ENCODE measurements at regions not wholly inside any gene's neighbourhood (a gene's known extent, or its start where the extent isn't known, plus 50 kb on each side); places are given as distances from the start of the nearest gene placed in this dataset.

GRCh38 chr9:4370501-4370900, 70.6 kb upstream of the GLIS3 start:
- no peak overlapping the region for H3K23ac ChIP-seq (ENCODE audit: low read length)
- no peak overlapping the region for H3K56ac ChIP-seq (ENCODE audit: low read length)
- H3K4me2 ChIP-seq (ENCODE audit: low read length) = no peak overlapping the region
- H3K4me1 ChIP-seq (ENCODE audit: control insufficient read depth, low read depth, low read length) = no peaks in the 10 kb centered on the region
- no peak overlapping the region for H2BK5ac ChIP-seq (ENCODE audit: low read length)
- no peaks in the 10 kb centered on the region for H3K79me2 ChIP-seq (ENCODE audit: control insufficient read depth, insufficient read depth, low read length)
- H3K4ac ChIP-seq (ENCODE audit: low read depth, low read length) = no peak overlapping the region
- no peak overlapping the region for H3K27ac ChIP-seq (ENCODE audit: low read depth, low read length)
- no peak overlapping the region for H4K8ac ChIP-seq (ENCODE audit: low read depth, low read length)
- H2BK120ac ChIP-seq (ENCODE audit: low read depth, low read length) = no peak overlapping the region
- no peak overlapping the region for H3K9ac ChIP-seq (ENCODE audit: low read length)
- no peaks in the 10 kb centered on the region for H3K36me3 ChIP-seq (ENCODE audit: control insufficient read depth, insufficient read depth, low read length)
- H3K27me3 ChIP-seq (ENCODE audit: insufficient read depth, low read length, poor library complexity) = no peaks in the 10 kb centered on the region
- no peak overlapping the region for H2AK5ac ChIP-seq (ENCODE audit: low read length)
- H4K5ac ChIP-seq (ENCODE audit: low read length) = no peak overlapping the region
- no peak overlapping the region for H3K4me3 ChIP-seq (ENCODE audit: low read length)
- H2BK15ac ChIP-seq (replicated peaks; ENCODE audit: low read depth) = no peak overlapping the region
- no peak overlapping the region for H3K18ac ChIP-seq (ENCODE audit: low read length)
- no CpG with 5 or more reads among the region's 3 CpGs for WGBS (ENCODE audit: extremely low coverage, insufficient coverage, low lambda C conversion rate)
- DNase-seq = no peak
- H3K79me1 ChIP-seq (ENCODE audit: low read length) = no peaks in the 10 kb centered on the region

GRCh38 chr9:4366591-4367330, 66.9 kb upstream of the GLIS3 start:
- peak overlapping the region; percentile 78 for H3K18ac ChIP-seq (ENCODE audit: low read length)
- DNase-seq = peak; percentile 78
- no peak overlapping the region for H2AK5ac ChIP-seq (ENCODE audit: low read length)
- no peaks in the 10 kb centered on the region for H3K4me1 ChIP-seq (ENCODE audit: control insufficient read depth, low read depth, low read length)
- no peak overlapping the region for H3K4me3 ChIP-seq (ENCODE audit: low read length)
- no peaks in the 10 kb centered on the region for H3K36me3 ChIP-seq (ENCODE audit: control insufficient read depth, insufficient read depth, low read length)
- H4K8ac ChIP-seq (ENCODE audit: low read depth, low read length) = no peak overlapping the region
- no peaks in the 10 kb centered on the region for H3K79me2 ChIP-seq (ENCODE audit: control insufficient read depth, insufficient read depth, low read length)
- H3K4ac ChIP-seq (ENCODE audit: low read depth, low read length) = no peak overlapping the region
- no peak overlapping the region for H3K23ac ChIP-seq (ENCODE audit: low read length)
- WGBS (ENCODE audit: extremely low coverage, insufficient coverage, low lambda C conversion rate) = no CpG with 5 or more reads among the region's 12 CpGs
- no peak overlapping the region for H2BK5ac ChIP-seq (ENCODE audit: low read length)
- H3K9ac ChIP-seq (ENCODE audit: low read length) = no peak overlapping the region
- no peaks in the 10 kb centered on the region for H3K27me3 ChIP-seq (ENCODE audit: insufficient read depth, low read length, poor library complexity)
- H4K5ac ChIP-seq (ENCODE audit: low read length) = no peak overlapping the region
- H3K4me2 ChIP-seq (ENCODE audit: low read length) = no peak overlapping the region
- no peaks in the 10 kb centered on the region for H3K79me1 ChIP-seq (ENCODE audit: low read length)
- no peak overlapping the region for H2BK120ac ChIP-seq (ENCODE audit: low read depth, low read length)
- H3K56ac ChIP-seq (ENCODE audit: low read length) = no peak overlapping the region
- no peak overlapping the region for H2BK15ac ChIP-seq (replicated peaks; ENCODE audit: low read depth)
- H3K27ac ChIP-seq (ENCODE audit: low read depth, low read length) = no peak overlapping the region

GRCh38 chr9:4365055-4365454, 65.2 kb upstream of the GLIS3 start:
- H3K56ac ChIP-seq (ENCODE audit: low read length) = no peak overlapping the region
- H2BK120ac ChIP-seq (ENCODE audit: low read depth, low read length) = no peak overlapping the region
- DNase-seq = no peak
- H4K8ac ChIP-seq (ENCODE audit: low read depth, low read length) = no peak overlapping the region
- no peaks in the 10 kb centered on the region for H3K4me1 ChIP-seq (ENCODE audit: control insufficient read depth, low read depth, low read length)
- no peak overlapping the region for H2BK5ac ChIP-seq (ENCODE audit: low read length)
- H2BK15ac ChIP-seq (replicated peaks; ENCODE audit: low read depth) = no peak overlapping the region
- WGBS (ENCODE audit: extremely low coverage, insufficient coverage, low lambda C conversion rate) = no CpG with 5 or more reads among the region's 4 CpGs
- H3K18ac ChIP-seq (ENCODE audit: low read length) = no peak overlapping the region
- H3K79me2 ChIP-seq (ENCODE audit: control insufficient read depth, insufficient read depth, low read length) = no peaks in the 10 kb centered on the region
- no peak overlapping the region for H3K4ac ChIP-seq (ENCODE audit: low read depth, low read length)
- H3K4me2 ChIP-seq (ENCODE audit: low read length) = no peak overlapping the region
- no peaks in the 10 kb centered on the region for H3K36me3 ChIP-seq (ENCODE audit: control insufficient read depth, insufficient read depth, low read length)
- no peaks in the 10 kb centered on the region for H3K27me3 ChIP-seq (ENCODE audit: insufficient read depth, low read length, poor library complexity)
- no peak overlapping the region for H2AK5ac ChIP-seq (ENCODE audit: low read length)
- H3K4me3 ChIP-seq (ENCODE audit: low read length) = no peak overlapping the region
- H4K5ac ChIP-seq (ENCODE audit: low read length) = no peak overlapping the region
- H3K9ac ChIP-seq (ENCODE audit: low read length) = no peak overlapping the region
- H3K79me1 ChIP-seq (ENCODE audit: low read length) = no peaks in the 10 kb centered on the region
- no peak overlapping the region for H3K23ac ChIP-seq (ENCODE audit: low read length)
- H3K27ac ChIP-seq (ENCODE audit: low read depth, low read length) = no peak overlapping the region

- H4K8ac ChIP-seq (ENCODE audit: low read depth, low read length) = no peak overlapping the region
- no peak overlapping the region for H3K56ac ChIP-seq (ENCODE audit: low read length)
- no peak overlapping the region for H3K23ac ChIP-seq (ENCODE audit: low read length)
- no peak overlapping the region for H3K18ac ChIP-seq (ENCODE audit: low read length)
- H3K4me1 ChIP-seq (ENCODE audit: control insufficient read depth, low read depth, low read length) = no peaks in the 10 kb centered on the region
- H3K79me2 ChIP-seq (ENCODE audit: control insufficient read depth, insufficient read depth, low read length) = no peaks in the 10 kb centered on the region
- H2BK5ac ChIP-seq (ENCODE audit: low read length) = no peak overlapping the region
- DNase-seq = no peak
- H3K4me2 ChIP-seq (ENCODE audit: low read length) = no peak overlapping the region
- WGBS (ENCODE audit: extremely low coverage, insufficient coverage, low lambda C conversion rate) = no CpG with 5 or more reads among the region's 4 CpGs
- H3K9ac ChIP-seq (ENCODE audit: low read length) = no peak overlapping the region
- H2BK120ac ChIP-seq (ENCODE audit: low read depth, low read length) = no peak overlapping the region
- no peaks in the 10 kb centered on the region for H3K79me1 ChIP-seq (ENCODE audit: low read length)
- no peak overlapping the region for H4K5ac ChIP-seq (ENCODE audit: low read length)
- no peak overlapping the region for H3K4me3 ChIP-seq (ENCODE audit: low read length)
- H3K4ac ChIP-seq (ENCODE audit: low read depth, low read length) = no peak overlapping the region
- no peak overlapping the region for H2BK15ac ChIP-seq (replicated peaks; ENCODE audit: low read depth)
- no peak overlapping the region for H2AK5ac ChIP-seq (ENCODE audit: low read length)
- no peaks in the 10 kb centered on the region for H3K27me3 ChIP-seq (ENCODE audit: insufficient read depth, low read length, poor library complexity)
- H3K27ac ChIP-seq (ENCODE audit: low read depth, low read length) = no peak overlapping the region
- no peaks in the 10 kb centered on the region for H3K36me3 ChIP-seq (ENCODE audit: control insufficient read depth, insufficient read depth, low read length)
Observed at GRCh38 chr9:4362281-4362680, 62.4 kb upstream of the GLIS3 start.

- no peak overlapping the region for H3K56ac ChIP-seq (ENCODE audit: low read length)
- H3K27ac ChIP-seq (ENCODE audit: low read depth, low read length) = no peak overlapping the region
- H3K4ac ChIP-seq (ENCODE audit: low read depth, low read length) = no peak overlapping the region
- DNase-seq = no peak
- H3K23ac ChIP-seq (ENCODE audit: low read length) = no peak overlapping the region
- no peak overlapping the region for H2BK15ac ChIP-seq (replicated peaks; ENCODE audit: low read depth)
- no peak overlapping the region for H3K4me2 ChIP-seq (ENCODE audit: low read length)
- no peak overlapping the region for H4K5ac ChIP-seq (ENCODE audit: low read length)
- no peak overlapping the region for H2AK5ac ChIP-seq (ENCODE audit: low read length)
- no peak overlapping the region for H4K8ac ChIP-seq (ENCODE audit: low read depth, low read length)
- no peak overlapping the region for H3K4me3 ChIP-seq (ENCODE audit: low read length)
- no peaks in the 10 kb centered on the region for H3K27me3 ChIP-seq (ENCODE audit: insufficient read depth, low read length, poor library complexity)
- no peak overlapping the region for H2BK5ac ChIP-seq (ENCODE audit: low read length)
- no peak overlapping the region for H3K9ac ChIP-seq (ENCODE audit: low read length)
- H3K18ac ChIP-seq (ENCODE audit: low read length) = no peak overlapping the region
- WGBS (ENCODE audit: extremely low coverage, insufficient coverage, low lambda C conversion rate) = no CpG with 5 or more reads among the region's 8 CpGs
- H3K79me1 ChIP-seq (ENCODE audit: low read length) = no peaks in the 10 kb centered on the region
- no peaks in the 10 kb centered on the region for H3K79me2 ChIP-seq (ENCODE audit: control insufficient read depth, insufficient read depth, low read length)
- H2BK120ac ChIP-seq (ENCODE audit: low read depth, low read length) = no peak overlapping the region
- no peaks in the 10 kb centered on the region for H3K36me3 ChIP-seq (ENCODE audit: control insufficient read depth, insufficient read depth, low read length)
- H3K4me1 ChIP-seq (ENCODE audit: control insufficient read depth, low read depth, low read length) = no peaks in the 10 kb centered on the region
Observed at GRCh38 chr9:4359016-4359415, 59.1 kb upstream of the GLIS3 start.

GRCh38 chr9:4357929-4358328, 58.1 kb upstream of the GLIS3 start:
- no CpG with 5 or more reads among the region's 3 CpGs for WGBS (ENCODE audit: extremely low coverage, insufficient coverage, low lambda C conversion rate)
- Histone ChIP-seq H3K4ac (ENCODE audit: low read depth, low read length) (no peak overlapping the region), H3K9ac (ENCODE audit: low read length) (no peak overlapping the region), H3K36me3 (ENCODE audit: control insufficient read depth, insufficient read depth, low read length) (no peaks in the 10 kb centered on the region), H3K79me1 (ENCODE audit: low read length) (no peaks in the 10 kb centered on the region), H4K8ac (ENCODE audit: low read depth, low read length) (no peak overlapping the region), H3K79me2 (ENCODE audit: control insufficient read depth, insufficient read depth, low read length) (no peaks in the 10 kb centered on the region), H2BK5ac (ENCODE audit: low read length) (no peak overlapping the region), H2BK120ac (ENCODE audit: low read depth, low read length) (no peak overlapping the region), H3K27me3 (ENCODE audit: insufficient read depth, low read length, poor library complexity) (no peaks in the 10 kb centered on the region), H2BK15ac (replicated peaks; ENCODE audit: low read depth) (no peak overlapping the region), H3K56ac (ENCODE audit: low read length) (no peak overlapping the region), H3K4me3 (ENCODE audit: low read length) (no peak overlapping the region), H3K18ac (ENCODE audit: low read length) (no peak overlapping the region), H4K5ac (ENCODE audit: low read length) (no peak overlapping the region), H3K23ac (ENCODE audit: low read length) (no peak overlapping the region), H3K4me2 (ENCODE audit: low read length) (no peak overlapping the region), H3K27ac (ENCODE audit: low read depth, low read length) (no peak overlapping the region), H2AK5ac (ENCODE audit: low read length) (no peak overlapping the region), H3K4me1 (ENCODE audit: control insufficient read depth, low read depth, low read length) (no peaks in the 10 kb centered on the region)
- DNase-seq = no peak

Data from mesendoderm (in vitro differentiated cells).